HG03135 (cell line): ENCODE measurements at regions not wholly inside any gene's neighbourhood (a gene's known extent, or its start where the extent isn't known, plus 50 kb on each side); places are given as distances from the start of the nearest gene placed in this dataset.

Experiments
- ATAC-seq: cut with Tn5 transposase; IDR thresholded peaks from one replicate; pipeline ENCODE4 v1.9.1; 2021; ENCODE audit warnings: mild to moderate bottlenecking, moderate library complexity; ENCODE audit not compliant: unreplicated experiment

GRCh38 chr9:134271338-134272301 is 54.6 kb upstream of the RXRA start:
- ATAC-seq = no peak

GRCh38 chr9:134272302-134273023 is 53.8 kb upstream of the RXRA start:
- no peak for ATAC-seq

- no peak for ATAC-seq
These were observed 52.6 kb upstream of the RXRA start for GRCh38 chr9:134273647-134274046.

- no peak for ATAC-seq
These were observed 50.9 kb upstream of the RXRA start for GRCh38 chr9:134275375-134275774.

GRCh38 chr9:134276453-134277245 is 49.6 kb upstream of the RXRA start:
- ATAC-seq = no peak
